ENCODE measurements at regions not wholly inside any gene's neighbourhood (a gene's known extent, or its start where the extent isn't known, plus 50 kb on each side); places are given as distances from the start of the nearest gene placed in this dataset.

DNA sequence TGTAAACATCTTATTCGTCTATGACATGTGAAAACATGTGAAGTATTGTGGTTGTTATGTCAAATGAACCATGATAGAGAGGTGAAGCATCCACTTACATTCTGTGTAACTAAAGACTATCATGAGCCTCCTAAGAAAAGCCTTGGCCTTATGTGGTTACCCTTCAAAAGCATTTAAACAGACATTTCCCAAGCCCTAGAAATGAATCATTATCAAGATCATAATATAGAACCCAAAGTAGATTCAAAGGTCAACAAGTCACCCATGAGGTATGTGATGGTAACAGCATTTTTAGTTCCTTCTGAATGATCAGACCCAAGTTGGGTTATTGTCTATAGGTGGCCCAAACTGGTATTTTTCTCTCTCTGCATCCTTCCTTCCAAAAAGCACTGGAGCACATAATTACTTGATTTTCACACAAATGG lies 408.0 kb downstream of the TBL1XR1 start:
- DNase-seq, result no peak

DNA sequence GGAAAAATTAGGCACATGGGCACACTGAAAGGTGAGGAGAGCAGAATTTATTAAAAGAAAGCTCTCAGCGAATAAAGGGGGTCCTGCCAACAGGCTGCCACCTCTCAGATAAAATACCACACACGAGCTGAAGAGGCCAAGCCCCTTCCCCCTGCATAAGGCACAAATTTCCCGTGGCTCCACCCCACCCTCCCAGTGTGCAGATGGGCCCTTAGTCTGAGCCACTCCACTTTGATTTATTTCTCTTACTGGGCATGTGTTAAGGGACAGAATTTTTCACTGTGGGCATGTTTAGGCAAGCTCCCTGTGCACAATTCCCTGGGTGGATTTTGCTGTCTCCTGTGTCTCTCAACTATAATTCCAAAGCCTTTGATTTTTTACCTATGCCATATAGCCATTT lies 409.8 kb downstream of the TBL1XR1 start:
- DNase-seq, result no peak

DNA sequence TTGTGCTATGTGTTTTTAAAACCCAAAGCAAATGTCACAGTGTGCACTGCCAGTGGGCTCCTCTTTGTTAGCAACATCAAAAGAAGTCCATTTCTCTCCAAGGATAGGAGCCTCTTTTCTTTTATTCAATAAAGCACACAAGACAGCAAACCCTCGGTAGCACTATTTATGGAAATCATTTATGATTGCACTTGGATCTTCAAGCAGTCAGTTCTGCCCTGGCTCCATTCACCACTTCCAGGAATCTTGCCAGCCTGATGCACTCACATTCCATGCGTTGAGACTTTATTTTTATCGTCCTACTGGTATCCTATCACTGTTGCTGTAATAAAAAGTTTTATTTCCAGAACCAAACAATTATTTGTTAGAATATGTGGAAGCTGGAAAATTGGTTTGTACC lies 412.1 kb downstream of the TBL1XR1 start:
- DNase-seq, result no peak

DNA sequence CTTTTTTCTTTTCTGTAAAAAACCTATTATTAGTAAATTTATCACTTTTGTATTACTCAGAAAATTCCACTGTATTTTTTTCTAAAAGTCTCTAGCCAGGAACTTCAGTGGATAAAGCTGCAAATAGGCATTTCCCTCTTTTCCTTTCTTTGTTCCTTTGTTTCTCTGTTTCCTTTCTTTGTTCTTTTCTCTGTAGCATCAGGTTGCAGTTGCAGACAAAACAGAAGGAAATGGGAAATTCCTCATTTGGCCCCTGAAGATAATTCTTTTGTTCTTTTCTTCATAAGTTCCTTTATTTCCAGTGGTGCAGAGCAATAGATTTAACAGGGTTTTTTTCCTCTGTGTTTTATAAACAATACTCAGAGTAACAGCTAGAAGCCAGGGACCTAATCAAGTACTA lies 416.5 kb downstream of the TBL1XR1 start:
- DNase-seq, result no peak

DNA sequence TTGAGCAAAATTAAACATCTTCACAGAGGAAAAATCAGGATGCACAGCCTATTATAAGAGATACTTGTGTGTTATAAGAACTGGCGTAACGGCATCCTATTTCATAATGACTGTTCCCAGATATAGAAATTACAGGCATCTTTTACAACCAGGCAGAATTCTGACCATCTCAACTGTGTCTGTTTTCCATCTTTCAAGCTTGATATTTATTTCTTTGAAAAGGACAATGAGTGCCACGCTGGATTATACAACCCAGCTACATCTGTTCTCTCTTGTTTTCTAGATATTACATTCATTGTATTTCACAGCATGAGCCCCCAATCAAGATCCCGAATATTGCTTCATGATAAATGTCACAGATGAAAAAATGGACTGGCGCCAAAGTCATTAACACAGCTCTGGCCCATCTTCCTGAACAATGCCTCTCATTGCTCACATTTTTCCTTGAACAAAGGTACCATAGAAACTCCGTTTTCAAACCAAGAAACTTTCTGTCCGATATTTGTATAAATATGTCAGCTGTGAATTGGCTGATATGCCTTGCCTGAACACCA lies 420.6 kb downstream of the TBL1XR1 start:
- no peak for DNase-seq

DNA sequence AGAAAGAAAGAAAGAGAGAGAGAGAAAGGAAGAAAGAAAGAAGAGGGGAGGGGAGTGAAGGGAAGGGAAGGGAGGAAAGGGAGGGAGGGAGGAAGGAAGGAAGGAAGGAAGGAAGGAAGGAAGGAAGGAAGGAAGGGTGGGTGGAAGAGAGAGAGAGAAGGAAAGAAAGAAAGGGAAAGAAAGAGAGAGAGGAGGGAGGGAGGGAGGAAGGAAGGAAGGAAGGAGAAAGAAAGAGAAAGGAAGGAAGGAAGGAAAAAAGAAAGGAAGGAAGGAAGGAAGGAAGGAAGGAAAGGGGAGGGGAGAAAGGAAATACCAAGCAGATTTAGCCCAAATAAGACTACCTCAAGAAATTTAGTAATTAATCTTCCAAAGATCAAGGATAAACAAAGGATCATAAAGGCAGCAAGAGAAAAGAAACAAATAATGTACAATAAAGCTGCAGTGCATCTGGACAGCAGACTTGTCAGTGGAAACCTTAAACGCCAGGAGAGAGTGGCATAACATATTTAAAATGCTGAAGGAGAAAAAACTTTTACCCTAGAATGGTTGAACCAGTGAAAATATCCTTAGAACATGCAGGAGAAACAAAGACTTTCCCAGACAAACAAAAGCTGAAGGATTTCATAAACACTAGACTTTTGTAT lies 427.6 kb downstream of the TBL1XR1 start:
- DNase-seq, result no peak

DNA sequence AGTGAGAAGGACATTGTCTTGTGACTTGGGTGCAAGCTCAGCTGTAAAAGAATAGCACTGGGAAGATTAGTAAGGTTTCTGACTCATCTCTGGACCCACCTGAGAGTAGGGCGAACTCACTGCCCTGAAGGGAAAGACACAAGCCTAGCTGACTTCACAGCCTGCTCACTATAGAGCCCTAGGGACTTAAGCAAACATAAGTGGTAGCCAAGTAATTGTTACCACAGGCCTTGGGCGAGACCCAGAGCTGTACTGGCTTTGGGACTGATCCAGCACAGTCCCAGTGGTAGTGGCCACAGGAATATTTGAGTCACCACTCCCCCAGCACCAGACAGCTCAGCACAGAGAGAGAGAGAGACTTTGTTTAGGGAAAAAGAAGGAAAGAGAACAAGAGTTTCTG lies 429.9 kb downstream of the TBL1XR1 start:
- no peak for DNase-seq

DNA sequence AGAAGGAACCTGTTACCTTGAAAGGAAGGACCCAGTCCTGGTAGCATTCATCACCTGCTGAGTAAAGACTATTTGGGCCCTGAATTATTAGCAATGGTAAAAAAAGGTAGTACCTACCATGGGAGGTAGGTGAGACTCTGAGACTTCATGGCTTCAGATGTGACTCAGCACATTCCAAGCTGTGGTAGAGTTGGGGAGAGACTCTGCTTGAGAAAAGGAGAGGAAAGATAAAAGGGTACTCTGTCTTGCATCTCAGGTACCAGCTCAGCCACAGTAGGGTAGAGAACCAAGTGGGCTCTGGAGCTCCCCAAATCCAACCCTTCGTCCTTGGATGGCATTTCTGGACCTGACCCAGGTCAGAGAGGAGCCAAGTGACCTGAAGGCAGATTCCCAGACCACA lies 430.4 kb downstream of the TBL1XR1 start:
- DNase-seq, result no peak

DNA sequence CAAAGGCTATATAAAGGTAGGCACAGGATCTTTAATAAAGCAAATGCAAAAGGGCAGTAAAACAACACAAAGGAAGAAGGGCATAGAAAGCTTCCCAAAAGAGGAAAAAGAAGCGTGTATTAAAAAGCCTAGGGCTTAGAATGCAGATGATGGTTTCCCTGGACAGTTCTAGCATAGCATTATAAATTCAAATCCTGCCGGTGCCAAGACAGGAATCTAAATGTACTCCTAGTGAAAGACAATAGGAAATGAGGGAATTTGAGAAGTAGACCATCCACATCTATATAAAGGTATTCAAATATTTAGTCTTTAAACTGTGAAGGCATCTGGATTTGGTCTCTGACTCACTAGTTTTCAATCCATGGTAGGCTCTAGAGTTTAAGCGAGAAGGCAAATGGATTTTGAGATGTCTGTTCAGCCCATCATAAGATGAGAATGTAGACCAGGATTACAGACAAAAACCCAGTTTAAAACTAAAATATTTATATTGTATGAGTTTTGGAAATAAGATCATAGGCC lies 431.8 kb downstream of the TBL1XR1 start:
- no peak for DNase-seq

DNA sequence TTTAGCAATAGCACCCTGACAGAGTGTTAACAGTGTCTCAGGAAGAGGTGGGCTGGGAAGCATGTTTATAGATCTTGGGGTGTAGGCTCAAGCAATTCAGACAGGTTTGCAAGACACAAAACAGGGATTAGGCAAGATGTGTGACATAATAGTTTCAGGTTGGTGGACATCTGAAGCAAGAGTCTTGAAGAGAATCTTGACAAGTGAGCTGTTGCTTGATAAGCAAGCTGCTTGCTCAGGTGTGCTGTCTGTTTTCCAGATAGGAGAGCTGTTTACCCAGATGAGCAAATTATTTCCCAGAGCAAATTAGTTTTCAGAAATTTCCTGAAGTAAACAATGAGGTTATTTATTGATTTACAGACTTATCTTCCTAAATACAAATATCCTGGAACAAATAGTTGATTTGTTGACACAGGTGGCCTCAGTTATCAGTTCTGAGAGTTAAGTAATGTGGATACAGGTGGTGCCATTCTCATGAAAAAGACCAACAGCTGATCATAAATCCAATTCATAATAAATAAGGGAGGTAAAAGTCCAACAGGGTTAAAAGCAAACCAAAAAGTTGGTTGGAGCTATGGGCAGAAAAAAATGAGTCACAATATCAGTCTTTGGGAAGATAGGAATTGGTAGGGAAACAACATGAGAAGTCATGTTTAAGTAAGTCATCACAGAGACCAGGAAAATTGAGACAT lies 437.3 kb downstream of the TBL1XR1 start:
- DNase-seq, result no peak

DNA sequence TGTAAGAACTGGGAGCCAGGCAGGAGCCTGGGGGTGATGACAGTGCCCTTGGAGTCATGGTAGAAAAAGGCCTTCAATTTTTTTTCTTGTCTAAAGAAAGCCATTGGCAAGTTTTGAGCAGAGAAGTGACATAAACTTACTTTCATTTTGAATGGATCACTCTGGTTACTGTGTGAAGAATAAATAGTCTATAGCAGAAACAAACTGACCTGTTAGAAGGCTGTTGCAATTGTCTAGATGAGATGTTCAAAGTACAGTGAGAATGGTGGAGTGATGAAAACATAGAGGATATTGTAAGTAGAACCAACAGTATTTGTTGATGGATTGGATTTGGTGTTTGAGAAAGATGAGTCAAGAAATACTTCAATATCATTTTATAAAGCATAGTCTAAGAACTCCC lies 439.9 kb downstream of the TBL1XR1 start:
- DNase-seq, result no peak

DNA sequence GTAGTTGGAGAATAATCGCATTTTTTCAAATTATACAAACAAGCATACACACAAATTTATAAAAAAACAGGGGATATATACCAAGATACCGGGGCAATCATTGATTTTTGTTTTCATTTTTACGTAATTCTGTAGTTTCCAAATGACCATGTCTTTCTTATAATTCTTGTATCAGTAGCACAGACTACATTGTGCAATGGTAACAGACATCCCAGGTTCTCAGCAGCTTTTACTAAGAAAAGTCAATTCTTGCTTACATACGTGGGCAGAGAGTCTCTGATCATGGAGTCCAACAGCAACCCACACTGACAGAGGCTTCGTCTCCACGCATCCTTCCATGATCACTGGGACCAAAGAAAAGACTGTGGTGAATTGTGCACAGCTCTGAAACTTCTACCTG lies 441.3 kb downstream of the TBL1XR1 start:
- DNase-seq, result no peak

DNA sequence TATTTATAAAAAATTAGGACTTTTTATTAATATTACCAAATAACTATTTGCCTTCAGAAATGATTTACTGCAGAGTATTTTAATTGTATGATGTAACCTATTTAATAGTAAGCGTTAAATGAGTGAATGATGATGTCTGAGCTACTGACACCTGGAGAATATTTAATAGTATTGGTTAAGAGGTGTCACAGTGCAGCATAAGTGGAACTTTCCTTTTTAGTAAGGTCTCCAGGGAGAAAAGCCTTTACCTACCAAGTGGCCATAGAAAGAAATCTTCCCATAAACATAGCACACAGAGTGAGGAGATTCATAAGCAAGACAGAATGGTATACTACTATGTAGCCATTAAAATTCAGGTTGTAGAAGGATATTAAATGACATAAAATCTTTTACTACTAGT lies 441.7 kb downstream of the TBL1XR1 start:
- DNase-seq, result no peak

DNA sequence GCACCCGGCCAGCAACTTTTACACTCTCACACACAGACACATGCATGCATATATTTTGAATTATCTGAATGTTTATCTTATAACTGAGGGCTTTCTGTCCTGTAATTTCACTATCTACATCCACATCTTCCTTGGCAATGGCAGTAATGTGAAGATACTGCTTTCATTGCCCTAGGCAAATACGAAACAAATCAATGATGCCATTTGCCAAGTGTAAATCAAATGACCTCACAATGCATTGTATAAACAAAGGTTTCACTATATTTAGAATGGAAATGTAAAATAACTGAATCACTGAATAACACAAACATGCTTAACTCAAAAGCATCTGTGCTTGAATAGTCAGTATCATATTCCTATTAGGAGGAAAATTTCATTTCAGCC lies 455.6 kb downstream of the TBL1XR1 start:
- no peak for DNase-seq

DNA sequence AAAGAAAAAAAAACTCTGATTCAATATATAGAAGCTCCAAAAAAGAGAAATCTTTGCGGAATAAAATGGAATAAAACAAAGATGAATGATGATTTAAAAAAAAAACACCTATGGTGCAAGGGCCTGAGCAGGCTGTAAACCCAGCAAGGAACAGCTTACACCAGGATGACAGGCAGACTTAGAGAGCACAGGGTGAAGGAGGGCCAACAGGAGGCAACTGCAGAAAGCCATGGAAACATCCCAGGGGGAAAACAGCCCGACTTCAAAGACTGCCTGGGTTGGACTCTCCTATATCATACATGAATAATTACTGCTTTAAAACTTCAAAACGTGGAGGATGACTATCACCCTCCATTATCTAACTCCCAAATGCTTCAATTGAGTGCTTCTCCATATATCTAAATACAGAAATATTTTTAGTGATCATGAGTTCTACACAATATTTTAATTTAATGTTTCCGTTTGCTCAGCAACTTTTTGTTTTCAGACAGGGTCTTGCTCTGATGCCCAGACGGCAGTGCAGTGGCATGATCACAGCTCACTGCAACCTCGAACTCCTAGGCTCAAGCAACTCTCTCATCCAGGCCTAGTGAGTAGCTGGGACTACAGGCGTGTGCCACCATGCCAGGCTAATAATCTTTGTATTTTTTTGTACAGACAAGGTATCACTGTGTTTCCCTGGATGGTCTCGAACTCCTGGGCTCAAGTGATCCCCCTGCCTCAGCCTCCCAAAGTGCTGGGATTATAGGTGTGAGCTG lies 456.2 kb downstream of the TBL1XR1 start:
- DNase-seq, result no peak

DNA sequence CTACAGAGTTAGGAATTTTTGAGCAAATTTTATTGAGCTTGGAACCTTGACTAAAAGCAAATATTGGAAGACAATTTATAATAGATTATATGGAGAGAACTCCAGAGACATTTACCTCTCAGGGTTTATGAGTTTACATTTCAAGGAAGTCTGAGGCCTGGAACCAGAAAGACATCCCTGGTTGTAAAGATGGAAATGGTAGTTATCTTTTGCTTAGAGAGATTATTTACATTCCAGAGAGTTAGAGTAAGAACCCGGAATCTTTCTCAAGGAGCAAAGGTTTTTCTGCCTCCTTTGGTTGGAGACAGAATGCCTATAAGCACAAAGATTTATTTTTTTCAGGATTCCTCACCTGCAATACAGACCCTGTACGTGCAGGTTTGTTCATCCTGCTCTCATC lies 458.1 kb downstream of the TBL1XR1 start:
- no peak for DNase-seq

DNA sequence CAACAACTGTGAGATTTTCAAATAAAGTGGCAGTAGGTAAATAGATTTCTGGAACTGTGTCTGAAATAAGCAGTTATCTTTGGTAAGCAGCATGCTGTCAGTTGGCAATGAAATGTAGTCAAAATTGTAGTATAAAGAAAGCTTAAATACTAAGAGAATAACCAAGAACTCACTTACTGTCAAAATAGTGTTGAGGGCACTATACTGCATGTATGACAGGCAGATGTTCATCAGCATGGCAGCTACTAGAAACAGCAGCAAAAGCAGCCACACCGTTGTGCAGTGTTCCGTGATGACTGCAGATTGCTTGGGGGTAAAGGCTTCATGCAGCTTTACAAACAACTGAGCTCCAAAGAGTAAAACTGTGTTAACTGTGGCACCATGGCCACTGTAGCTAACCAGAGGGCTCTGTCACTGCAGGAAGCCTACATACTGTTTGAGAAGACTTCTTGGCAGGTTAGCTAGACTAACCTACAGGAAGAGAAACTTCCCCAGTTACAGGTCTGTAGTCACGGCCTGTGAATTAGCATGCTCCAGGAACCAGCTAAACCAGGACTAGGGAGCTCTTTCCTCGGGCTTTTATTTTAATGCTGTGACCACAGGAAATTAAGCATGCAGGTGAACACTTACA lies 459.7 kb downstream of the TBL1XR1 start:
- DNase-seq, result no peak

DNA sequence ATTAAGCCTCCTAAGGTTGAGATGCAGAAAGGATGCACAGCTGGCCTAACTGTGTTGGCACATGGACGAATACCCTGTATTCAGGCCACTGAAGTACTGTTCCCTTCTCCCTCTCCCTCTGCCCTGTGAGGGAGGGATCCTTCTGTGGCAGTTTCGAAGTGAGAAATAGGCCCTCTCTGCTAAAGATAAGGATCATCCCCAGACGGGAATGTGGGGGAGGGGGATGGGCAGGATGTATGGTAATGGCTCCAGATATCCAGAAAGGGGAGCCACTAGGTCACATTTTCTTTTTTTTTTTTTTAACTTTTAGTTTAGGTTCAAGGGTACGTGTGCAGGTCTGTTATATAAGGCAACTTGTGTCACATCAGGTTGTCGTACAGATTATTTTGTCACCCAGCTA lies 463.1 kb downstream of the TBL1XR1 start:
- DNase-seq, result no peak

DNA sequence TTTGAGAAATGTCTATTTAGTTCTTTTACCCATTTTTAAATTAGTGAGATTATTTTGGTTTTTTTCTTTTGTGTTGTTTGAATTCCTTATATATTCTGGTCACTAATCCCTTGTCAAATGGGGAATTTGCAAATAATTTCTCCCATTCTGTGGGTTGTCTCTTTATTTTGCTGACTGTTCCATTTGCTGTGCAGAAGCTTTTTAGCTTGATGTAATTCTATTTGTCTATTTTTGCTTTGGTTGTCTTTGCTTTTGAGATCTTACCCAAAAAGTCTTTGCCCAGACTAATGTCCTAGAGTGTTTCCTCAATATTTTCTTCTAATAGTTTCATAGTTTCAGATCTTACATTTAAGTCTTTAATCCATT lies 472.9 kb downstream of the TBL1XR1 start:
- DNase-seq, result no peak

DNA sequence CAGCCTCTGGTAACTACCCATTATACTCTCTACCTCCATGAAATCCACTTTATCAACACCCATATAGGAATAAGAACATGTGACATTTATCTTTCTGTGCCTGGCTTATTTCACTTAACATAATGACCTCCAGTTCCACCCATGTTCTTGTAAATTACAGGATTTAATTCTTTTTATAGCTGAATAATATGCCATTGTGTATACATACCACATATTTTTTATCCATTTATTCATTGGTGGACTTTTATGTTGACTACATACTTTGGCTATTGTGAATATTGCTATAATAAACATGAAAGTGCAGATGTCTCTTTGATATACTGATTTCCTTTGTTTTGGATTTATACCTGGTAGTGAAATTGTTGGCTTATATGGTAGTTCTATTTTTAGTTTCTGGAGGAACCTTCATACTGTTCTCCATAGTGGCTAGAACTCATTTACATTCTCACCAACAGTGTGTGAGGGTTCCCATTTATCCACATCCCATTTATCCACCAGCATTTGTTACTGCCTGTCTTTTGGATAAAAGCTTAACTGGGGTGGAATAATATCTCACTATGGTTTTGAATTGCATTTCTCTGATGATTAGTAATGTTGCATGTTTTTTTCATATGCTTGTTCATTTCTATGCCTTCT lies 473.4 kb downstream of the TBL1XR1 start:
- DNase-seq, result no peak

DNA sequence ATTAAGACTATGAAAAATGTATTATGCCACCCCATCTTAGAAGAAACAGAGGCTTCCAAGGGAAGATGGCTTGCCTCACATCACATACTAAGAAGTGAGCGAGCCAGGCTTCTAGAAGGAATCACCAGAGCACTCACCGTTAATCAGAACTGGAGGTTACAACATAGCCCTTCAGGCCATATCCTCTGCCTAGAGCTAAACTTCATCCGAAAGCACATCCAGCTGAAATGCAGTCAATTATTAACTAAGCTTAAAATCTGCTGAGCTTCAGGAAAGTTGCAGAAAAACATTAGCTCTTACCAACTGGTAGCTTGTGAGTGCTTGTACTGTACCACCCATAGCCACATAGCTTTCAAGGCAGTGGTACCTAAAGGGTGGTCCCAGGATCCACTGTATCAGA lies 483.2 kb downstream of the TBL1XR1 start:
- no peak for DNase-seq

DNA sequence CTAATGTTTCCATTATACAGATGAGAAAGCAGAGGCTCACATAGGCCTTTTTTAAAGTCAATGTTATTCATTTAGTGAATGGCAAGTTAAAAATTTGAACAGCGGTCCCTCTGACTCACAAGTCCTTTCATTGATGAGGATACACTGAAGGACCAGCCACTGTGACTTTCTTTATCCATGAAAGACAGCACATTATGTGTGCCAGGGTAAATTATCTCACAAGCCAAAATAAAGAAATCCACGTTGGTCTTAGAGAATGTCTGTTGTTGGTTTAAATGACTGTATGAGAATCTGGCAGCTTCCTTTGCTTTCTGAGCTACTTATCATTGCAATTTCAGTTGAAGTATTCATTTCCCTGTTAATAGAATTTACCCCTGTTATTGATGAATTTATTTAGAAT lies 485.1 kb downstream of the TBL1XR1 start:
- DNase-seq, result no peak

DNA sequence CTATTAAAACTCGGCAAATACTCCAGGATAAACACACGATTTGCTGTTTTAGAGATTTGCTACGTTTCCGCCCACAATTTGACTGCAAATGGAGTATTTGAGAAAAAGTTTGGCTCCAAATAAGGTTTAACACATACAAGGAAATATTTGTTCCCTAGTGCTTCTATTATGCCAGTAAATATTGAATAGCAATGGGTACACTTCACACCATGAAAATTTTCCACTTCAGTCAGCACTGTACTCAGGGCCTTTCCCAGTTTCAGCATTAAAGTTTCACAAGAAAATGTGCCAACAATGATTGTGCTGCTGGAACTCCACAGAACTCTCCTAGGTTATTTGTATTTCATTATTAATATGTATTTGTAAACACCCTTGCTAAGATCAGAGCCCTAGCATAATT lies 498.0 kb downstream of the TBL1XR1 start:
- no peak for DNase-seq
